GM23248 (cell line): ENCODE measurements at regions not wholly inside any gene's neighbourhood (a gene's known extent, or its start where the extent isn't known, plus 50 kb on each side); places are given as distances from the start of the nearest gene placed in this dataset.

Experiments
- EZH2 ChIP-seq: fragments of 200-600 bp; sonication (generic); IDR thresholded peaks from 2 replicates; pipeline ENCODE4 v1.6.1; 2018; ENCODE audit warnings: antibody characterized with exemption, mild to moderate bottlenecking; ENCODE audit not compliant: insufficient read depth, poor library complexity, severe bottlenecking
- EZH2phosphoT487 ChIP-seq: fragments of 200-600 bp; sonication (generic); IDR thresholded peaks from 2 replicates; pipeline ENCODE4 v1.6.1; 2018; ENCODE audit warnings: antibody characterized with exemption, moderate library complexity, mild to moderate bottlenecking, low read depth; ENCODE audit not compliant: insufficient read depth

- TF ChIP-seq EZH2 (no peak), EZH2phosphoT487 (no peak)
These were observed 114.5 kb downstream of the GYPC start for GRCh38 chr2:126770466-126770865.
